ENCODE measurements at regions not wholly inside any gene's neighbourhood (a gene's known extent, or its start where the extent isn't known, plus 50 kb on each side); places are given as distances from the start of the nearest gene placed in this dataset.
"Not testable (repeated sequence)": the region's sequence is repeated elsewhere in the genome, so short reads cannot be mapped to it uniquely, and the experiment has no call there.

DNA sequence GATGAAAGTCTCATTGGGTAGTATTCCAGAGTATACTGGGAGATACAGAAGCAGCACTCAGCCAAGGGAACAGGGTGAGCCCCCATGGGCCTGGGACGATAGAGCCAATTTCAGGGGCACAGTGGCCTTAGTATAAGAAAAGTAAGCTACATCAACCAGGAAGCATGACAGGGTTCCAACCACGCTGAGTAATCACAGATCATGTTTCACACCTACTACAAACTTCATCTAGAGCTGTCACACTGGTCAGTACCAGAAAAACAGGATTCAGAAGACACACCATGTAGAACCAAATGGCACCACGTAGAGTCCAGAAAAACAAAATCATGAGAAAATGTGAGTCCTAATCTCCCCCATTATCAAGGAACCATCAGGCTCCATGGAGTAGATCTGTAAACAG, 1292.4 kb upstream of the MIR17HG start:
- H3K4me1 ChIP-seq, result no peaks in the 10 kb centered on the region
- H3K9me3 ChIP-seq, result no peaks in the 10 kb centered on the region
- no peak for ATAC-seq
- whole genome bisulfite sequencing, 2 donors, result 36 to 42% methylated on average over 3 of the region's 3 CpGs
- TF ChIP-seq, protein P1, sequence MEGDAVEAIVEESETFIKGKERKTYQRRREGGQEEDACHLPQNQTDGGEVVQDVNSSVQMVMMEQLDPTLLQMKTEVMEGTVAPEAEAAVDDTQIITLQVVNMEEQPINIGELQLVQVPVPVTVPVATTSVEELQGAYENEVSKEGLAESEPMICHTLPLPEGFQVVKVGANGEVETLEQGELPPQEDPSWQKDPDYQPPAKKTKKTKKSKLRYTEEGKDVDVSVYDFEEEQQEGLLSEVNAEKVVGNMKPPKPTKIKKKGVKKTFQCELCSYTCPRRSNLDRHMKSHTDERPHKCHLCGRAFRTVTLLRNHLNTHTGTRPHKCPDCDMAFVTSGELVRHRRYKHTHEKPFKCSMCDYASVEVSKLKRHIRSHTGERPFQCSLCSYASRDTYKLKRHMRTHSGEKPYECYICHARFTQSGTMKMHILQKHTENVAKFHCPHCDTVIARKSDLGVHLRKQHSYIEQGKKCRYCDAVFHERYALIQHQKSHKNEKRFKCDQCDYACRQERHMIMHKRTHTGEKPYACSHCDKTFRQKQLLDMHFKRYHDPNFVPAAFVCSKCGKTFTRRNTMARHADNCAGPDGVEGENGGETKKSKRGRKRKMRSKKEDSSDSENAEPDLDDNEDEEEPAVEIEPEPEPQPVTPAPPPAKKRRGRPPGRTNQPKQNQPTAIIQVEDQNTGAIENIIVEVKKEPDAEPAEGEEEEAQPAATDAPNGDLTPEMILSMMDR (IDR thresholded peaks at IDR 0.05), result no peak
- H3K4me3 ChIP-seq, result no peak overlapping the region
- DNase-seq, result no peak
- no peaks in the 10 kb centered on the region for H3K36me3 ChIP-seq
- H3K27me3 ChIP-seq, result no peaks in the 10 kb centered on the region
- H3K27ac ChIP-seq, result no peak overlapping the region
- intact Hi-C loops (cut with DNase I), result no loop called here

DNA sequence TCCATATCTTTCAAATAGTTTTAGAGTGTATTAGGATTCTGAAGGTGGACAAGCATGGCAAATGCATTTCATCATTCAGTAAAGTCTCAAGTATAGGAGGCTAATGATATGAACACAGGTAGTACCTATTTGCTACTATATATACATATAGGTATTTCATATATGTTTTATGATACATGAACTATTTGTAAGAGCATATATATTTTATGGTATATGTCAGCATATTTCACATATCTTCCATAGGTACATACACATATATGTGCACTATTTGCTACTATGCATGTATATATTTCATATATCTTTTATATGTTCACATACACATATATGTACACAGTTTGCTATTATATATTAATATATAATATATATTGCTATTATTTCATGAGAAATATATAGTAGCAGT, 1291.7 kb upstream of the MIR17HG start:
- no peaks in the 10 kb centered on the region for H3K27me3 ChIP-seq

DNA sequence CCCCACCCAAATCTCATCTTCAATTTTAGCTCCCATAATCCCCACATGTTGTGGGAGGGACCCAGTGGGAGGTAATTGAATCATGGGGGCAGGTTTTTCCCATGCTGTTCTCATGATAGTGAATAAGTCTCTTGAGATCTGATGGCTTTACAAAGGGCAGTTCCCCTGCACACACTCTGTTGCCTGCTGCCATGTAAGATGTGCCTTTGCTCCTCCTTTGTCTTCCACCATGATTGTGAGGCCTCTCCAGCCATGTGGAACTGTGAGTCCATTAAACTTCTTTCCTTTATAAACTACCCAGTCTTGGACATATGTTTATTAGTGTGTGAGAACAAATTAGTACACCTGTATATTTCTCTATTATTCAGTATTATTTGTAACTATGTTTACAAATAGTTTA, 1283.3 kb upstream of the MIR17HG start:
- H3K27me3 ChIP-seq; ATAC-seq; H3K36me3 ChIP-seq; H3K27ac ChIP-seq; H3K4me3 ChIP-seq; DNase-seq; intact Hi-C loops (cut with DNase I); H3K9me3 ChIP-seq; H3K4me1 ChIP-seq: not testable (repeated sequence)

More for the DNA sequence above, 1291.7 kb upstream of the MIR17HG start:
- Histone ChIP-seq H3K4me1 (no peaks in the 10 kb centered on the region), H3K27ac (no peak overlapping the region), H3K4me3 (no peak overlapping the region), H3K36me3 (no peaks in the 10 kb centered on the region), H3K9me3 (no peaks in the 10 kb centered on the region)
- intact Hi-C loops (cut with DNase I), result no loop called here
- ATAC-seq (no peak), DNase-seq (no peak)
- TF ChIP-seq, protein P1 (IDR thresholded peaks at IDR 0.05), result no peak

DNA sequence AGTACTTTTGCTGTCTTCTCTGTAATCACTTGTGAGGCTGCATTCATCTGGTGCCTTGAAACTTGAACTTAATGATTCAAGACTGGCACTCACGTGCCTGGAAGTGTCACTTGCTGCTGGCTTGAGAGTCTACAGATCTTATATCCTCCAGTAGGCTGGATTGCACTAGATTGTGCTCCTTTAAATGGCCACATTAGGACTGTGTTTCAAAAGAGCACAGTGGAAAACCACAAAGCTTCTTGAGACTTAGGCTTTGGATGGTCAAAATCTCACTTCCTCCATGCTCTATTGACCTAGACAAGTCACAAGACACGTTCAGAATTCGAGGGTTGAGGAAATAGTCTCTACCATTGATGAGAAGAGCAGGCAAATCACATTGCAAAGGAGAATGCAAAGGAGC, 1278.8 kb upstream of the MIR17HG start:
- H3K4me1 ChIP-seq, result no peaks in the 10 kb centered on the region
- no peaks in the 10 kb centered on the region for H3K9me3 ChIP-seq
- DNase-seq, result no peak
- no peak overlapping the region for H3K4me3 ChIP-seq
- 40 to 45% methylated on average over 3 of the region's 3 CpGs for WGBS, 2 donors
- H3K27me3 ChIP-seq, result no peaks in the 10 kb centered on the region
- ATAC-seq, result no peak
- no peaks in the 10 kb centered on the region for H3K36me3 ChIP-seq
- intact Hi-C loops (cut with DNase I), result no loop called here
- TF ChIP-seq, protein P1 (IDR thresholded peaks at IDR 0.05), result no peak
- no peak overlapping the region for H3K27ac ChIP-seq

DNA sequence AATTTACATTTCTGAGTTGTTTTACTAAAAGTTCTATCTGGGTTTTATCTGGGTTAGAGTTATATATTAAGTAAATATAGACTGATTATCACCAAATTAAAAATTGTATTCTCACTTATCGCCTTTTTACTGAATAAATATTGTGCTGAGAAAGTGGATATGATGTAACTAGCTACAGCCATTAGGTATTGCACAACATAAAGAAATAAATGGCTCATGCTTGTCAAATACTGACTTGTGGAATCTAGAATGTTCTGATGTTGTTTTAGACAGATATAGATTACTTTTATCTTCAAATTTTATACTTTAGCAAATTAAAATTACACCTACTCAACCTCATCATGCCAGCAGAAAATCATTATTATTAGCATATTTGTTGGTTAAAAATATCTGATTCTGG, 1277.1 kb upstream of the MIR17HG start:
- no peak overlapping the region for H3K4me3 ChIP-seq
- TF ChIP-seq, protein P1 (IDR thresholded peaks at IDR 0.05), result no peak
- intact Hi-C loops (cut with DNase I), result no loop called here
- no peak overlapping the region for H3K27ac ChIP-seq
- DNase-seq, result no peak
- no peaks in the 10 kb centered on the region for H3K4me1 ChIP-seq
- H3K9me3 ChIP-seq, result no peaks in the 10 kb centered on the region
- no peak for ATAC-seq
- H3K27me3 ChIP-seq, result no peaks in the 10 kb centered on the region
- H3K36me3 ChIP-seq, result no peaks in the 10 kb centered on the region
- 85 to 90% methylated on average over 1 of the region's 1 CpG for WGBS, 2 donors

All from heart right ventricle (tissue), 16 donors.